Kidney (tissue), 13 donors: ENCODE measurements at regions not wholly inside any gene's neighbourhood (a gene's known extent, or its start where the extent isn't known, plus 50 kb on each side); places are given as distances from the start of the nearest gene placed in this dataset.
"Not testable (repeated sequence)": the region's sequence is repeated elsewhere in the genome, so short reads cannot be mapped to it uniquely, and the experiment has no call there.

Source experiments
- DNase-seq, 5 donors: peaks; one replicate each; pipeline ENCODE4 v3.0.0-alpha.2; 2013 to 2020
- FAIRE-seq: peaks from 2 replicates; lab custom pipeline; 2012; peaks lifted over from hg19 to GRCh38; lab: Jason Lieb, UNC
- H3K27ac ChIP-seq, 2 donors: one replicate each; pipeline ENCODE4 v1.7.0; 2013; ENCODE audit warnings: low read depth in 2 of 2, low read length in 2 of 2, inconsistent platforms in 1 of 2
- H3K27me3 ChIP-seq: one replicate; pipeline ENCODE4 v1.7.1; 2013; ENCODE audit warnings: low read length, inconsistent platforms; ENCODE audit not compliant: control insufficient read depth, insufficient read depth
- H3K36me3 ChIP-seq, 3 donors: one replicate each; pipeline versions ENCODE4 v1.7.0 to v1.7.1; 2013; ENCODE audit warnings: low read length in 3 of 3, control low read depth in 1 of 3, inconsistent platforms in 1 of 3; ENCODE audit not compliant: insufficient read depth in 3 of 3, control insufficient read depth in 2 of 3
- H3K4me1 ChIP-seq, 3 donors: one replicate each; pipeline versions ENCODE4 v1.7.0 to v1.7.1; 2013; ENCODE audit warnings: low read length in 3 of 3, inconsistent platforms in 1 of 3, low read depth in 1 of 3; ENCODE audit not compliant: control insufficient read depth in 2 of 3, insufficient read depth in 2 of 3
- H3K4me3 ChIP-seq, 3 donors: one replicate each; pipeline versions ENCODE4 v1.7.0 to v1.8.1; 2013; ENCODE audit warnings: low read length in 3 of 3, control low read depth in 1 of 3, inconsistent platforms in 1 of 3
- H3K9ac ChIP-seq, 3 donors: one replicate each; pipeline versions ENCODE4 v1.7.0 to v1.7.1; 2013; ENCODE audit warnings: low read length in 3 of 3, control low read depth in 1 of 3, inconsistent platforms in 1 of 3
- H3K9me3 ChIP-seq, 3 donors: one replicate each; pipeline versions ENCODE4 v1.7.0 to v1.7.1; 2013; ENCODE audit warnings: low read length in 3 of 3, control low read depth in 1 of 3, inconsistent platforms in 1 of 3; ENCODE audit not compliant: control insufficient read depth in 2 of 3, insufficient read depth in 1 of 3
- CTCF ChIP-seq: IDR thresholded peaks from 3 replicates; pipeline ENCODE4 v1.5.1; 2012; ENCODE audit warnings: mild to moderate bottlenecking, moderate library complexity, borderline replicate concordance; ENCODE audit not compliant: insufficient read depth; ENCODE audit errors: extremely low read depth
- intact Hi-C: fragments of 100-400 bp; cut with DNase I; formaldehyde crosslinking; loops from one replicate; pipeline ENCODE4 v1.11.1; 2022
- donor health status: control.
- donor health status: control.
- donor health status: control.
- donor health status: control.
- donor health status: control.
- donor health status: DM: yes; HTN: yes; CAD: no.
- donor health status: Normal renal cell carcinoma (clear cell type).

- FAIRE-seq (no peak), DNase-seq (no peak)
- Histone ChIP-seq H3K27ac (no peak overlapping the region), H3K4me1 (no peaks in the 10 kb centered on the region), H3K9me3 (no peaks in the 10 kb centered on the region), H3K27me3 (no peaks in the 10 kb centered on the region), H3K9ac (no peak overlapping the region), H3K4me3 (no peak overlapping the region), H3K36me3 (no peaks in the 10 kb centered on the region)
- intact Hi-C loops, result no loop called here
- TF ChIP-seq CTCF, result no peak
Measured at GRCh38 chr3:38958026-38958720, 93.6 kb downstream of the SCN11A start.

- no peak for FAIRE-seq
- Histone ChIP-seq H3K9me3 (no peaks in the 10 kb centered on the region), H3K27me3 (no peaks in the 10 kb centered on the region), H3K4me3 (no peak overlapping the region), H3K27ac (no peak overlapping the region), H3K36me3 (no peaks in the 10 kb centered on the region), H3K4me1 (no peaks in the 10 kb centered on the region), H3K9ac (no peak overlapping the region)
- no peak for TF ChIP-seq CTCF
- intact Hi-C loops, result no loop called here
- DNase-seq, result no peak
Measured at GRCh38 chr3:38957296-38957695, 94.4 kb downstream of the SCN11A start.

- no peak overlapping the region for H3K9ac ChIP-seq
- intact Hi-C loops, result no loop called here
- H3K9me3 ChIP-seq, result no peaks in the 10 kb centered on the region
- no peak for FAIRE-seq
- no peak for DNase-seq
- H3K36me3 ChIP-seq, result no peaks in the 10 kb centered on the region
- H3K27ac ChIP-seq, result no peak overlapping the region
- no peaks in the 10 kb centered on the region for H3K4me1 ChIP-seq
- TF ChIP-seq CTCF, result no peak
- no peaks in the 10 kb centered on the region for H3K27me3 ChIP-seq
- H3K4me3 ChIP-seq, result no peak overlapping the region
Measured at GRCh38 chr3:38952721-38953120, 99.0 kb downstream of the SCN11A start.

- H3K4me3 ChIP-seq, DNase-seq, H3K9ac ChIP-seq, H3K27ac ChIP-seq, H3K9me3 ChIP-seq, intact Hi-C loops, H3K27me3 ChIP-seq, FAIRE-seq, H3K4me1 ChIP-seq, H3K36me3 ChIP-seq: not testable (repeated sequence)
Measured at GRCh38 chr3:38951167-38951566, 100.6 kb downstream of the SCN11A start.
